ENCODE measurements at regions not wholly inside any gene's neighbourhood (a gene's known extent, or its start where the extent isn't known, plus 50 kb on each side); places are given as distances from the start of the nearest gene placed in this dataset.

DNA sequence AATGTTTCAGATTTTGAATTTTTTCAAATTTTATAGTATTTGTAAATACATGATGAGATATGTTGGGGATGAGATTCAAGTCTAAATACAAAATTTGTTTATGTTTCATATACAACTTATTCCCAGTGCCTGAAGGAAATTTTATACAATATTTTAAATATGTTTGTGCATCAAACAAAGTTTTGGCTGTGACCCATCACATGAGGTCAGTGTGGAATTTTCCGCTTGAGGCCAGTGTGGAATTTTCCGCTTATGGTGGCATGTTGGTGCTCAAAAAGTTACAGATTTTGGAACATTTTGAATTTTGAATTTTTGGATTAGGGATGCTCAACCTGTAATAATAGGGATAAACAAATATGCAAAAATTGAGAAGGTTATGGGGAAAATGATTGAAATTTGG is 356.6 kb upstream of the JAG1 start:
- Histone ChIP-seq H3K4me3 (ENCODE audit: low read depth, low read length) (no peak overlapping the region), H3K36me3 (ENCODE audit: control insufficient read depth, insufficient read depth, low read length) (no peaks in the 10 kb centered on the region), H3K27me3 (ENCODE audit: control insufficient read depth, insufficient read depth, low read length) (no peaks in the 10 kb centered on the region)
- DNase-seq (ENCODE audit: low read depth), result no peak
- TF ChIP-seq CTCF (IDR thresholded peaks at IDR 0.05; ENCODE audit: insufficient read depth, low read length, poor library complexity, severe bottlenecking), result no peak

DNA sequence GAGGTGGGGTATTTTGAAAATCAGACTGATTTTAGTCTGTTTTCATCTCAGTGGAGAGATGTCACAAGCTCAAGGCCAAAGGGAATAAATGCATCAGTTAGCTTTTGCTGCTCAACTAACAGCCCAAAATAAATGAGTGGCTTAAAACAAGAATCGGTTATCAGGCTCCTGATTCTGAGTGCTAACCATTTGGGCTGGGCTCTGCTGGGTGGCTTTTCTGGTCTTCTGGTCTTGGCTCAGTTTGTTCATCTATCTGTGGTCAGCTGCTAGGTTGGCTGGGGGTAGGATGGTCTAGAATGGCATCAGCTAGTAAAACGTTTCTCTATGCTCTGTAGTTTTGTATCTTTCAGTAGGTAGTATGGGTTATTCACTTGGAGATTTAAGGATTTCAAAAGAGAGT is 357.5 kb upstream of the JAG1 start:
- Histone ChIP-seq H3K4me3 (ENCODE audit: low read depth, low read length) (no peak overlapping the region), H3K27me3 (ENCODE audit: control insufficient read depth, insufficient read depth, low read length) (no peaks in the 10 kb centered on the region), H3K36me3 (ENCODE audit: control insufficient read depth, insufficient read depth, low read length) (no peaks in the 10 kb centered on the region)
- no peak for DNase-seq (ENCODE audit: low read depth)
- TF ChIP-seq CTCF (IDR thresholded peaks at IDR 0.05; ENCODE audit: insufficient read depth, low read length, poor library complexity, severe bottlenecking), result no peak

- H3K27me3 ChIP-seq (ENCODE audit: control insufficient read depth, insufficient read depth, low read length), result no peaks in the 10 kb centered on the region
- H3K36me3 ChIP-seq (ENCODE audit: control insufficient read depth, insufficient read depth, low read length), result no peaks in the 10 kb centered on the region
- no peak for TF ChIP-seq CTCF (IDR thresholded peaks at IDR 0.05; ENCODE audit: insufficient read depth, low read length, poor library complexity, severe bottlenecking)
- no peak for DNase-seq (ENCODE audit: low read depth)
- no peak overlapping the region for H3K4me3 ChIP-seq (ENCODE audit: low read depth, low read length)
These were observed 358.8 kb upstream of the JAG1 start for GRCh38 chr20:11032611-11033010.

- Histone ChIP-seq H3K36me3 (ENCODE audit: control insufficient read depth, insufficient read depth, low read length) (no peaks in the 10 kb centered on the region), H3K4me3 (ENCODE audit: low read depth, low read length) (no peak overlapping the region), H3K27me3 (ENCODE audit: control insufficient read depth, insufficient read depth, low read length) (no peaks in the 10 kb centered on the region)
- no peak for TF ChIP-seq CTCF (IDR thresholded peaks at IDR 0.05; ENCODE audit: insufficient read depth, low read length, poor library complexity, severe bottlenecking)
- no peak for DNase-seq (ENCODE audit: low read depth)
These were observed 360.2 kb upstream of the JAG1 start for GRCh38 chr20:11034025-11034424.

GRCh38 chr20:11035211-11035610 is 361.4 kb upstream of the JAG1 start:
- no peaks in the 10 kb centered on the region for H3K36me3 ChIP-seq (ENCODE audit: control insufficient read depth, insufficient read depth, low read length)

More at GRCh38 chr20:11035211-11035610, 361.4 kb upstream of the JAG1 start:
- Histone ChIP-seq H3K4me3 (ENCODE audit: low read depth, low read length) (no peak overlapping the region), H3K27me3 (ENCODE audit: control insufficient read depth, insufficient read depth, low read length) (no peaks in the 10 kb centered on the region)
- DNase-seq (ENCODE audit: low read depth), result no peak
- TF ChIP-seq CTCF (IDR thresholded peaks at IDR 0.05; ENCODE audit: insufficient read depth, low read length, poor library complexity, severe bottlenecking), result no peak
